SKM-1 treated with dmso at 0.1 percent for 144 hours (cell line): ENCODE measurements at regions not wholly inside any gene's neighbourhood (a gene's known extent, or its start where the extent isn't known, plus 50 kb on each side); places are given as distances from the start of the nearest gene placed in this dataset.

Experiments
- DNase-seq: peaks from one replicate; lab custom pipeline; 2025; ENCODE audit not compliant: unreplicated experiment; lab: John Stamatoyannopoulos, UW

DNA sequence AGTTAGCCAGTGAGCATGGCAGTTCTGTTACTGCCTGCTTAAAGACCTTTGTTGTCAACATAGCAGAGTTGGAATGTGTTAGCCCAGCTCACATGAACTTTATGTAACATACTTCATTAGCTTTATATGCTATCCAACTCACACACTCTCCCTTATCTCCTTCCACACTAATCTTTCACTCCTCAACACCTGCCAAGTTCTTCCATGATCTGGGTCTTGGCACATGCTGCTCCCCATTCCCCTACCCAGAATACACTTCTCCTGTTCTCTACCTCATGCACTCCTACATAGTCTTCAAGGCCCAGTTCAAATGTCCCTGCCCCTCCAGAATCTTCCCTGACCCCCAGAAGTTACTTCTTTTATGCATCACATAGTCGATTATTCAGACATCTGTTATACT is 179.3 kb downstream of the KATNAL1 start:
- no peak for DNase-seq

- no peak for DNase-seq
These were observed 180.4 kb downstream of the KATNAL1 start for GRCh38 chr13:30126903-30127428.

DNA sequence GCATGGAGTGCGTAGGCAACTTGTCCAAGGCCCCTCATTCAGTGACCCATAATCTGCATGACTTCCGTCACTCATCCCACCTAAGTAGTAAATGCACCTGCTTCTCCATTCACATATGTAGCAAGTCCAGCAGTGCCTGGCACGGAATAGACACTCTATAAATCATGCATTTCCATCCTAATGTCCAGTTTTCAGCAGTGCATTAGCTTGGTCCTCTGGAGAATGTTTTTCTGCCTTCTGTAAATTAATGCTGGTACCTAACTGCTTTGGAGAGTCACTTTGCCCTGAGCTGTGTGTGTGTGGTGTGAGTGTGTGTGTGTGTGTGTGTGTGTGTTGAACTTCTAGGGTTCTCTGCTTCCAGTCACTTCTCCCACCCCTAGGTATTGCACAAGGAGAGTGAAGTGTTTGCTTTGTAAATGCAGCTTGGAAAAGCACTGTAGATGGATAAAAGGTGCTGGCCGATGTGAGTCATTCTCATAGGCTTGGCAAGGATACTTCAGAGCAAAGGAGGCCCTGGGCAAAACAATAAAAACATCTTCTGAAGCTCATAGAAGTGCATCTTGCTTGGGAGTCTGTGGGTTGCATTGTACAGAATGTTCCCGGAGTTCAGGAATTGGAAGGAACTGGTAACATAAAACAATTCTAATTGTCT is 181.8 kb downstream of the KATNAL1 start:
- DNase-seq: no peak

DNA sequence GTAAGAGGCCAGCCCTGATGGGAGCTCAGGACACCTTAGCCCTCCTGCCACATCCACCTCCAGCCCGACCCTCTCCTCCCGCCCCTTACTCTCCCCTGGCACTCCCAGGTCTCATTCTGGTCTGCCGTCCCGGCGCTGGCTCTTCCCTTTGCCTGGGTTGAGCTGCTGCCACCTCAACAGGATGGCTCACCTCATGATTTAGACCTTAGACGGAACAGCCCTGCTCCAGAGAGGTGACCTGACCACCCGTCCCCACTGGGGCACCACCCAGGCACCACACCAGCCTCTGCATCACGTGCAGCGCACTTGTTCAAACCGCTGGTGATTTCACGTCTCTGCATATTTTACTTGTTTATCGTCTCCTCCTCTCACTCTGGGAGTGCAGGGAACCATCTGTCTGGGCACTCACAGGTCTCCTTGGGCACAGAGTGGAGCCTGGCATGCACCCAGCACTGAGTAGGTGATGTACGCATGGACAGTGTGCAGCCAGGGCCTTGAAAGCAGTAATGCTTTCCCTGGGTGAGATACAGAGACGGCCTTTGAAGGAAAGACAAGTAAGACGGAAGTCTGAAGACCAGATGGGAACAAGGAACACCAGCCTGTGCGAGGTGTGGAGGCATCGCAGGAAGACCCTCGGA is 183.1 kb downstream of the KATNAL1 start:
- no peak for DNase-seq

DNA sequence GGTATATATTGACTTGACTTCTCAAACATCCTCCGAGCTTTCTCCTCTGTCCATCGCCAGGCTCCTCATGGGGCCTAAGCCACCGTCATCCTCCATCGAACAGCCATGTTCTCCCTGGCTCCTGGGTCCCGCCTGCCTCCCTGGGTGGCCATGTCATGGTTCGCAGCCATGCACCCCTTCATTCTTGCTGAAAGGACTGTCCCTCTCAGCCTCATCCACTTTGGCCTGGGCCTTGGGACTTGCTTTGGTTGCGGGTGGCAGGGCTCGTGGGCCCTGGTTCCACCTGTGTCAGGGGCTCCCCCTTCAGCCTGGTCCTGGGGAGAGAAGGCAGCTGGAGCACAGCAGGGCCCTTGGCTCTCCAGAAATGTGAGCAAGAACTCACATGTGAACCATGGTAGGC is 183.8 kb downstream of the KATNAL1 start:
- no peak for DNase-seq

GRCh38 chr13:30121666-30122065 is 185.7 kb downstream of the KATNAL1 start:
- no peak for DNase-seq

DNA sequence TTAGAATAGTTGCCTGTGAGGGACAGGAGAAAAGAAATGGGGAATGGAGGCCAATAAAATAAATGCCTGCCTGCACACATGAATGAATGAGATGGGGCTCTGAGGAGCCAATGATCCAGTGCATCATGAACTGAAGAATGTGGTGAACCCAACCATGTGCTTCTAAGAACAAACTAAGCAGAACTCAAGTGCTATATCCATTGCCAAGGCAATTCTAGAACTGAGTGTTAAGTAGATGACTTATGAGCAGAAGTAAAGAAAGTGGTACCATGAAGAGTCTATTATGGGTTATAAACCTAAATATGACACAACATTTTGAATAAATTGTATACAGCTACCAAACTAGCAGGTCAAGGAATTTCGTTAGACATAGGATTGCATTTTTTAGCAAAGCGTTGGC is 186.1 kb downstream of the KATNAL1 start:
- no peak for DNase-seq

DNA sequence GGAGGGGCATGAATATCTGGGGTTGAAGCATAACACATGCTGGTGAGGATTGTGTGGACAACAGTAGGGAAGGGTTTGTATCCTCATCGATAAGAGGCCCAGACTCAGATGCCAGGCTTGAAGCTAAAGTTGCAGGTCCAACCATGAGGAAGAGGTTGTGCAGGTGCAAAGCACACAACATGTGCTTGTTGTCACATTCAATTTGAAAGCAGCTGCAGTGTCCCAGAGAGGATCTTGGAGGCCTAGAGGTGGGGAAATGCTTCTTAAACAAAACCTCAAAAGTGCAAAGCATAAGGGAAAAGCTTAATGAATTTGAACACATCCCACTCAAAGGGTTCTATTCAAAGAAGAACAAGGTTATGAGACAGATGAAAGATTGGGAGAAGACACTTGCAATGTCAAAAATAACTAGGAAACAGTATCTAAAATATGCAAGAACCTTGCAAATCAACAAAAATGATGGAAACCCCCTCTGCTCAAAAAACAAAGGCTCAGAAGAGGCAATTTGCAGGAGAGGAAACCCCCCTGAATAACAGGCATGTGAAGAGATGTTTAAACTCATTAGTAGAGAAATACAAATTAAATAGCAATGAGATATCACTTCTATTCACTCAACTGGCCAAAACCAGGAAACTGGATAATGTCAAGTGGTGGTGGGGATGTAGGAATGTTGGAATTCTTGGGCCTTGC is 187.1 kb downstream of the KATNAL1 start:
- DNase-seq: no peak

- DNase-seq: no peak
These were observed 187.9 kb downstream of the KATNAL1 start for GRCh38 chr13:30119476-30119875.

GRCh38 chr13:30116379-30116778 is 191.0 kb downstream of the KATNAL1 start:
- DNase-seq: no peak

DNA sequence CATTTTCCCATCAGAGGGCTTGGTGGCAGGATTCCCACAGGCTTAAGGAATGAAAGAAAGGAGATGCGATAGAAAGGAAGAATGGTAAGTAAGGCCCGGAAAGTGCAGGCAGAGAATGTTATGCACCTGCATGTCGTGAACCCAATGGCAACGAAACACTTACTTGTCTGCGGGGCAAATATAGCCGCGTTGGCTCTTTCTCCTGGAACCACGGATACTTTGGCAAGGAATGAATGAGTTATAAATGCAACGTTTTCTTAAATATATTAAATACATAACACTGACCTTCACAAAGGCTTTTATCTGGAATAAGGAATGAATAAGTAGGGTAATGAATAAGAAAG is 192.1 kb downstream of the KATNAL1 start:
- DNase-seq: no peak

- peak; percentile 85 for DNase-seq
These were observed 192.6 kb downstream of the KATNAL1 start for GRCh38 chr13:30114571-30115256.

DNA sequence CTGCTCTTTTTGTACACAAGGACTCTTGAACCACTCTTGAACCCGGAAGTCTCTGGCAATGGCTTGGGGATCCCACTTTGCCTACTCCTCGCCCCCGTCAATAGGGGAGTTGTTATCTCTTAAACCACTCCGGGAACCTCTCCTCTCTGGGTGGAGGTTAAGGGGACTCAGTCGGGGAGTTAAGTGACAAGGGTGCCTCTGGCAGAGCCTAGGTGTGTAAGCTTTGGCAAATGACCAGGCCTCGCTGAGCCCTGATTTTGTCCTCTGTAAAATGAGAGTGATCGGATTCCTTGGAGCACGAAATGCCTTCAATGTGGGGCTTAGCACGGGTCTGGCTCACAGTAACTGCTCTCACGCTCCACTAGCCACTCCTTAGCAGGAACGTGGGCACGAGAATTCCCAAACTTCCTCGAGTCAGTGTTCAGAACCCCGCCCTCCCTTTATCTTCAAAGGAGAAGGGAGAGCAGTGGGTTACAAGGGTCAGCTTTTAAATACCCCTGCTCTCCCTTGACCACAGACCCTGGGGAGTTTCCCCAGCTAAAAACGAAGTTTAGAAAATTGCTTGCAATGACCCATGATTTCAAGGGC is 193.3 kb downstream of the KATNAL1 start:
- DNase-seq: no peak

GRCh38 chr13:30113551-30113950 is 193.8 kb downstream of the KATNAL1 start:
- no peak for DNase-seq

GRCh38 chr13:30112602-30113435 is 194.5 kb downstream of the KATNAL1 start:
- peak; percentile 71 for DNase-seq

- DNase-seq: peak; percentile 24
These were observed 195.5 kb downstream of the KATNAL1 start for GRCh38 chr13:30111810-30112209.

GRCh38 chr13:30110301-30111070 is 196.9 kb downstream of the KATNAL1 start:
- no peak for DNase-seq

DNA sequence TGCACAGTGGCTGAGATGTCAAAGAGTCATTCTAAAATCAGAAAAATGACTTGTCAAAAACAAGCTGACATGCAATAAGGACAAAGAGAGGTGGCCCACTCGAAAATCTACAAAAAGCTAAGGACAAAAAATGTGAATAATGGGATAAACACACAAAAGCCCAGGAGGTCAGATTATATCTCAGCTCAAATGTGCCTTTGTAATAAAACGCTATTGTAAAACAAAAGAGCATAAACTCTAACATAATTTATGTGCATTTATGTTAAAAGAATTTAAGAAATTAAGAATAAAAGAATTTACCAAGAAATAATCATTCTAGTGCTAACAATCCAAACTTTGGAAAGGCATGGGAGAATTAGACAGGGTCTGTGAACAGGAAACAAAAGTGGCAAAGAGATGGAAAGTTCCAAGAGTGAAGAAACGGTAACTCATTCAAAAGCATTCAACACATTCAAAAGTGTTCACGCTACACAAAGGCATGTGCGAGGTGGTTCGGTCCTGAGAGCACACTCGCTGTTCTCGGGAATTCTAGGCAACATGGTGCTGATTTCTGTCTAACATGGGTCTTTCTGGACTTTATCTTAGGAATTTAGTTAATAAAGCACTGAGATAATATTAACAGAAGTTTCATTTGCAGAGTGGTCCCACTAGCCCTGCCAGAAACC is 197.7 kb downstream of the KATNAL1 start:
- no peak for DNase-seq

GRCh38 chr13:30108913-30109237 is 198.5 kb downstream of the KATNAL1 start:
- no peak for DNase-seq
